ENCODE measurements at regions not wholly inside any gene's neighbourhood (a gene's known extent, or its start where the extent isn't known, plus 50 kb on each side); places are given as distances from the start of the nearest gene placed in this dataset.
"Not testable (repeated sequence)": the region's sequence is repeated elsewhere in the genome, so short reads cannot be mapped to it uniquely, and the experiment has no call there.

DNA sequence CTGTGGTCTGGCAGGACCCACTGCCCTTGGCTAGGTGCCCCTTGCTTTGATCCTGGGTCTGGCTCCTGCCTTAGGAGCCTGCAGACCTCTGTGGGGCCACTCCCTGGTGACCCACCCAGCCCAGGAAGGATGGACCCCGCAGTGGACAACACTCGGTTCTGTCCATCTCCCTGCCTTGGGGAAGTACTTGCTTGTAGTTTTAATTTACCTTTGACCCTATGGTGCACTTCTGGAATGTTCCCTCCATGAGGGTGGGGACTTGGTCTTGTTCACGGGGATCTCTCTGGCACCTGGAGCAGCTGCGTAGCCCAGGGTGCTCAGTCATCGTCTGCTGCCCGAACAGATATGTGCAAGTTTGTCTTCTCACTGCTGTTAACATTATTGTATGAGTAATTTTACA is 171.3 kb downstream of the TRIM43 start:
- 100% methylated on average over 1 of the region's 6 CpGs for WGBS (ENCODE audit: insufficient coverage)
- H3K4me3 Mint-ChIP-seq; H3K36me3 ChIP-seq (replicated peaks in 1 of 2; ENCODE audit: control extremely low read depth in 1 of 2, control insufficient read depth in 1 of 2, extremely low read depth in 1 of 2, insufficient read depth in 2 of 2, low read length in 1 of 2); H3K9ac ChIP-seq (ENCODE audit: low read length); H3K4me2 ChIP-seq (replicated peaks; ENCODE audit: low read depth, low read length, poor library complexity, severe bottlenecking); H3K9me3 Mint-ChIP-seq (ENCODE audit: insufficient read depth); H3K9me3 ChIP-seq (ENCODE audit: control extremely low read depth in 1 of 3, control insufficient read depth in 2 of 3, insufficient read depth in 1 of 3, low read length in 2 of 3); ATAC-seq (ENCODE audit: low read depth); intact Hi-C loops (cut with micrococcal nuclease); H3K27ac ChIP-seq (ENCODE audit: low read length in 2 of 2); CTCF ChIA-PET; H3K4me3 ChIP-seq (ENCODE audit: control extremely low read depth in 1 of 5, extremely low read depth in 1 of 5, insufficient read depth in 1 of 5, low read depth in 2 of 5, low read length in 4 of 5); H3K27me3 Mint-ChIP-seq; DNase-seq; H3K27ac Mint-ChIP-seq; H4K20me1 ChIP-seq (ENCODE audit: control insufficient read depth, insufficient read depth, low read length, poor library complexity, severe bottlenecking); H3K4me1 Mint-ChIP-seq; H3K4me1 ChIP-seq (ENCODE audit: control insufficient read depth in 2 of 2, insufficient read depth in 2 of 2, low read length in 2 of 2); H3K79me2 ChIP-seq (ENCODE audit: control insufficient read depth, insufficient read depth, low read length); H2AFZ ChIP-seq (ENCODE audit: insufficient read depth, low read depth, low read length, poor library complexity, severe bottlenecking); H3K27me3 ChIP-seq (replicated peaks in 1 of 4; ENCODE audit: control extremely low read depth in 1 of 4, control insufficient read depth in 3 of 4, insufficient read depth in 4 of 4, low read length in 3 of 4); POLR2A ChIA-PET: not testable (repeated sequence)

DNA sequence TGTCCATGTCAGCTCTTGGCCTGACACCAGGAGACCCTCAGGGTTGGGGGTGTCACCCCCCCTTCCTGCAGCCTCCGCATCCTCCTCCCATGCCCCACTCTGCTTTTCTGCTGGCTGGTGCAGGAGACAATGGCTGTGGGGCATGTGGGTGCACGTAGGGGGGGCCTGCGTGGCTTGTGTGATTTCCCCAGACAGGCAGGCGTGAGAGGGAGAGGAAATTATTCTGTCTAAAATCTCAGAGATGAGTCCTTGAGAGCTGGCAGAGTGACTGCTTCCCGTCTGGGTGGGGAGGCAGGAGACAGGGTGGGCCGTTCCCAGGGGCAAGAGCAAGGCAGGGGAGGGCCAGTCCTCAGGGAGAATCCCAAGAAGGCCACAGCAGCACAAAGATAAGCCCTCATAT is 173.2 kb downstream of the TRIM43 start:
- DNase-seq; CTCF ChIA-PET; H3K4me1 Mint-ChIP-seq; H3K9me3 ChIP-seq (ENCODE audit: control extremely low read depth in 1 of 3, control insufficient read depth in 2 of 3, insufficient read depth in 1 of 3, low read length in 2 of 3); intact Hi-C loops (cut with micrococcal nuclease); H3K36me3 ChIP-seq (replicated peaks in 1 of 2; ENCODE audit: control extremely low read depth in 1 of 2, control insufficient read depth in 1 of 2, extremely low read depth in 1 of 2, insufficient read depth in 2 of 2, low read length in 1 of 2); H4K20me1 ChIP-seq (ENCODE audit: control insufficient read depth, insufficient read depth, low read length, poor library complexity, severe bottlenecking); H3K4me2 ChIP-seq (replicated peaks; ENCODE audit: low read depth, low read length, poor library complexity, severe bottlenecking); H3K27me3 Mint-ChIP-seq; H3K4me3 ChIP-seq (ENCODE audit: control extremely low read depth in 1 of 5, extremely low read depth in 1 of 5, insufficient read depth in 1 of 5, low read depth in 2 of 5, low read length in 4 of 5); H3K27ac ChIP-seq (ENCODE audit: low read length in 2 of 2); POLR2A ChIA-PET; H3K27me3 ChIP-seq (replicated peaks in 1 of 4; ENCODE audit: control extremely low read depth in 1 of 4, control insufficient read depth in 3 of 4, insufficient read depth in 4 of 4, low read length in 3 of 4); ATAC-seq (ENCODE audit: low read depth); H3K4me3 Mint-ChIP-seq; H3K4me1 ChIP-seq (ENCODE audit: control insufficient read depth in 2 of 2, insufficient read depth in 2 of 2, low read length in 2 of 2); H2AFZ ChIP-seq (ENCODE audit: insufficient read depth, low read depth, low read length, poor library complexity, severe bottlenecking); H3K27ac Mint-ChIP-seq; H3K9ac ChIP-seq (ENCODE audit: low read length); H3K9me3 Mint-ChIP-seq (ENCODE audit: insufficient read depth); H3K79me2 ChIP-seq (ENCODE audit: control insufficient read depth, insufficient read depth, low read length): not testable (repeated sequence)
- WGBS (ENCODE audit: insufficient coverage): 83% methylated on average over 3 of the region's 6 CpGs

DNA sequence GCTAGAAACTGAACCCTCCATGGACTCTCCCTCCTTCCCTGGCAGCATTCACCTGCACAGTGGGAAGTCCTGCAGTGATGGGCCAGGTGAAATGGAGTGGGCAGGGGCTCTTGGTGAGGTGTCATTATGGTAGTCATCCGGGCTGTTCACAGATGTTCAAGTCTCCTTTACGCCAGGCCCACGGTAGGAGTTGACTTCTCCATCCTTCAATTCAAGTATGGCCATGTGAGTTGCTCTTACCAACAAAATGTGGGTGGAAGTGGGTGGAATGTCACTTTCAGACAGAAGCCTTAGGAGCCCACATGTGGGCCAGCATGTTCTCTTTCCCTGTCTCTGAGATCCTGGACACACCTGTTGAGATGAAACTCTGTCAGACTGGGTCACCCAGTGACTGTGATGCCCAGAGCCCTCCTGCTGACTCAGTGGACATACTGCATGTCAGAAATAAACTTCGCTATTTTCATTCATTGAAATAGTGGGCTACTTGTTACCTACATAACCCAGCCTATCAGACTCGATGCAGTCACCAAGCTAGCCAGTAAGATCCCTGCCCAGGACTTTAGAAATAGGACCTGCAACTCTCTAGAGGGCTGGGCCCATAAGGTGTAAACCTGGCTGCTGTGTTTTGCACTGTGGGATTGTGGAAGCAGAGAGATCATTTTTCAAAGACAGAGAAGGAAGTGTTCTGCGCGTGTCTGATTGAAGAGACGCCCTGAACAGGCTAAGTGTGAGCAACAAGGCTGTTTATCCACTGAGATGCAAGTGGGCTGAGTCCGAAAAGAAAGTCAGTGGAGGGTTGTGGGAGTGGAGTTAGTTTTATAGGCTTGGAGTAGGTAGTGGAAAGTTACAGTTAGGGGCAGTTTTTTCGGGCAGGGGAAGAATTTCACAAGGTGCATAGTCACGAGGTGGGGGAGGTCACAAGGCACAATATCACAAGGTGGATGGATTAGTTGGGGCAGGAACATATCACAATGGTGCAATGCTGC is 174.4 kb downstream of the TRIM43 start:
- H3K79me2 ChIP-seq (ENCODE audit: control insufficient read depth, insufficient read depth, low read length); H3K27me3 Mint-ChIP-seq; H3K9me3 Mint-ChIP-seq (ENCODE audit: insufficient read depth); H3K27ac ChIP-seq (ENCODE audit: low read length in 2 of 2); H2AFZ ChIP-seq (ENCODE audit: insufficient read depth, low read depth, low read length, poor library complexity, severe bottlenecking); H3K27ac Mint-ChIP-seq; H3K27me3 ChIP-seq (replicated peaks in 1 of 4; ENCODE audit: control extremely low read depth in 1 of 4, control insufficient read depth in 3 of 4, insufficient read depth in 4 of 4, low read length in 3 of 4); intact Hi-C loops (cut with micrococcal nuclease); H3K4me2 ChIP-seq (replicated peaks; ENCODE audit: low read depth, low read length, poor library complexity, severe bottlenecking); H3K4me3 Mint-ChIP-seq; H3K9me3 ChIP-seq (ENCODE audit: control extremely low read depth in 1 of 3, control insufficient read depth in 2 of 3, insufficient read depth in 1 of 3, low read length in 2 of 3); DNase-seq; H3K4me3 ChIP-seq (ENCODE audit: control extremely low read depth in 1 of 5, extremely low read depth in 1 of 5, insufficient read depth in 1 of 5, low read depth in 2 of 5, low read length in 4 of 5); H3K4me1 Mint-ChIP-seq; H3K9ac ChIP-seq (ENCODE audit: low read length); CTCF ChIA-PET; H3K4me1 ChIP-seq (ENCODE audit: control insufficient read depth in 2 of 2, insufficient read depth in 2 of 2, low read length in 2 of 2); ATAC-seq (ENCODE audit: low read depth); POLR2A ChIA-PET; H4K20me1 ChIP-seq (ENCODE audit: control insufficient read depth, insufficient read depth, low read length, poor library complexity, severe bottlenecking); H3K36me3 ChIP-seq (replicated peaks in 1 of 2; ENCODE audit: control extremely low read depth in 1 of 2, control insufficient read depth in 1 of 2, extremely low read depth in 1 of 2, insufficient read depth in 2 of 2, low read length in 1 of 2): not testable (repeated sequence)
- 92% methylated on average over 4 of the region's 11 CpGs for WGBS (ENCODE audit: insufficient coverage)

DNA sequence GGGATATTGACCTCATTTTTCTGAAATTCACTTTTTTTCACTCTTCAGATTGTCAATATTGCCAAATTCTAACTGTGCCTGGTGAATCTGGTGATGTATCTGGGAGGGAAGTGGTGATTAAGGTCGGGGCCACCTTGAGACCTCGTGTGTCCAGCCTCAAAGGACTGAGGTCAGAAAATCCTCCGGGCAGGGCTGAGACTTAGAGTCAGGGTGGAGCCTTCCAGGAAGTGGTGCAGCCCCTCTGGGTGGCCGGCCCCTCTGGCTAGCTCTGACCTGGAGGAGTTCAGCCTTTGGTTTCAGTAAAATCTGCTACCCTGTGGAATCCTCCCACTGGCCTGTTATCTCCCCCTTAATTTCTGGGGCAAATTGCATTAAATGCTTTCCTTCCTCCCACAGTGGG is 175.7 kb downstream of the TRIM43 start:
- H3K9me3 ChIP-seq (ENCODE audit: control extremely low read depth in 1 of 3, control insufficient read depth in 2 of 3, insufficient read depth in 1 of 3, low read length in 2 of 3); intact Hi-C loops (cut with micrococcal nuclease); H3K4me3 Mint-ChIP-seq; H3K4me2 ChIP-seq (replicated peaks; ENCODE audit: low read depth, low read length, poor library complexity, severe bottlenecking); H3K27ac ChIP-seq (ENCODE audit: low read length in 2 of 2); H3K9me3 Mint-ChIP-seq (ENCODE audit: insufficient read depth); H2AFZ ChIP-seq (ENCODE audit: insufficient read depth, low read depth, low read length, poor library complexity, severe bottlenecking); H3K9ac ChIP-seq (ENCODE audit: low read length); H4K20me1 ChIP-seq (ENCODE audit: control insufficient read depth, insufficient read depth, low read length, poor library complexity, severe bottlenecking); ATAC-seq (ENCODE audit: low read depth); POLR2A ChIA-PET; H3K4me1 ChIP-seq (ENCODE audit: control insufficient read depth in 2 of 2, insufficient read depth in 2 of 2, low read length in 2 of 2); H3K27ac Mint-ChIP-seq; H3K4me1 Mint-ChIP-seq; H3K79me2 ChIP-seq (ENCODE audit: control insufficient read depth, insufficient read depth, low read length); DNase-seq; H3K36me3 ChIP-seq (replicated peaks in 1 of 2; ENCODE audit: control extremely low read depth in 1 of 2, control insufficient read depth in 1 of 2, extremely low read depth in 1 of 2, insufficient read depth in 2 of 2, low read length in 1 of 2); H3K27me3 Mint-ChIP-seq; CTCF ChIA-PET; H3K4me3 ChIP-seq (ENCODE audit: control extremely low read depth in 1 of 5, extremely low read depth in 1 of 5, insufficient read depth in 1 of 5, low read depth in 2 of 5, low read length in 4 of 5); H3K27me3 ChIP-seq (replicated peaks in 1 of 4; ENCODE audit: control extremely low read depth in 1 of 4, control insufficient read depth in 3 of 4, insufficient read depth in 4 of 4, low read length in 3 of 4): not testable (repeated sequence)
- WGBS (ENCODE audit: insufficient coverage): 93% methylated on average over 3 of the region's 4 CpGs
